Natural killer cell (primary cell): ENCODE measurements at regions not wholly inside any gene's neighbourhood (a gene's known extent, or its start where the extent isn't known, plus 50 kb on each side); places are given as distances from the start of the nearest gene placed in this dataset.

Experiments used
- ATAC-seq, 3 donors: fragments of 150-1000 bp in 2 of 3; fragments of 200-7000 bp in 1 of 3; cut with Tn5 transposase; 1 replicate in 1 of 3; 2 replicates in 2 of 3; pipeline ENCODE4 v1.10.0; 2021; ENCODE audit warnings: mild to moderate bottlenecking in 2 of 3, moderate library complexity in 2 of 3
- DNase-seq, 2 donors: peaks; one replicate each; pipeline versions ENCODE4 v3.0.0 to v3.0.0-alpha.2; 2013 to 2021; ENCODE audit warnings: mixed read lengths in 1 of 2
- H3K27ac ChIP-seq: one replicate; pipeline ENCODE4 v1.5.1; 2013; ENCODE audit warnings: mild to moderate bottlenecking, low read length
- H3K27me3 ChIP-seq: one replicate; pipeline ENCODE4 v1.6.1; 2013; ENCODE audit warnings: low read length; ENCODE audit not compliant: control insufficient read depth, insufficient read depth
- H3K36me3 ChIP-seq: one replicate; pipeline ENCODE4 v1.6.1; 2013; ENCODE audit warnings: low read length; ENCODE audit not compliant: control insufficient read depth, insufficient read depth
- H3K4me1 ChIP-seq: one replicate; pipeline ENCODE4 v1.6.1; 2013; ENCODE audit warnings: low read length; ENCODE audit not compliant: control insufficient read depth, insufficient read depth
- H3K4me3 ChIP-seq: one replicate; pipeline ENCODE4 v1.5.1; 2013; ENCODE audit warnings: low read length
- H3K9me3 ChIP-seq: one replicate; pipeline ENCODE4 v1.6.1; 2013; ENCODE audit warnings: low read length; ENCODE audit not compliant: control insufficient read depth, insufficient read depth
- H3K27ac Mint-ChIP-seq, 2 donors: one replicate each; pipeline ENCODE4 v1.8.0; 2022; ENCODE audit warnings: mild to moderate bottlenecking in 2 of 2, mixed read lengths in 2 of 2, moderate library complexity in 1 of 2
- H3K27me3 Mint-ChIP-seq, 2 donors: one replicate each; pipeline ENCODE4 v1.8.0; 2022; ENCODE audit warnings: low read depth in 2 of 2, mixed read lengths in 2 of 2
- H3K36me3 Mint-ChIP-seq: one replicate; pipeline ENCODE4 v1.8.0; 2022; ENCODE audit warnings: mixed read lengths
- H3K4me1 Mint-ChIP-seq, 2 donors: one replicate each; pipeline ENCODE4 v1.8.0; 2022; ENCODE audit warnings: mixed read lengths in 2 of 2
- H3K4me3 Mint-ChIP-seq: one replicate; pipeline ENCODE4 v1.8.0; 2022; ENCODE audit warnings: mild to moderate bottlenecking, moderate library complexity, mixed read lengths
- H3K9me3 Mint-ChIP-seq, 2 donors: one replicate each; pipeline ENCODE4 v1.8.0; 2022; ENCODE audit warnings: mixed read lengths in 2 of 2
- CTCF ChIP-seq: fragments of 200-600 bp; IDR thresholded peaks from one replicate; pipeline ENCODE4 v1.8.0; 2022; ENCODE audit warnings: antibody characterized with exemption
- WGBS: methylation state at CpG from one replicate; pipeline ENCODE4 v1.1.7; 2013; ENCODE audit warnings: missing lambda C conversion rate; ENCODE audit not compliant: insufficient coverage; 5-methylcytosine and 5-hydroxymethylcytosine counted together
- intact Hi-C: fragments of 100-400 bp; cut with micrococcal nuclease; formaldehyde crosslinking; loops from one replicate; pipeline ENCODE4 v1.14.2; 2022

- no peak overlapping the region for H3K27ac ChIP-seq
- Mint-ChIP-seq H3K9me3 (no peaks in the 10 kb centered on the region), H3K4me3 (no peak overlapping the region), H3K27me3 (no peaks in the 10 kb centered on the region), H3K4me1 (no peaks in the 10 kb centered on the region), H3K36me3 (peaks cover 30% of the 10 kb centered on the region), H3K27ac (no peak overlapping the region)
- WGBS: 94% methylated on average over 6 of the region's 8 CpGs
- no peak for DNase-seq
- intact Hi-C loops: no loop called here
- no peaks in the 10 kb centered on the region for H3K27me3 ChIP-seq
- peaks cover 76% of the 10 kb centered on the region for H3K36me3 ChIP-seq
- ATAC-seq: no peak
- no peaks in the 10 kb centered on the region for H3K4me1 ChIP-seq
- no peak for TF ChIP-seq CTCF
- no peak overlapping the region for H3K4me3 ChIP-seq
- no peaks in the 10 kb centered on the region for H3K9me3 ChIP-seq
These were observed 82.7 kb upstream of the CD302 start for GRCh38 chr2:159880729-159881128.

DNA sequence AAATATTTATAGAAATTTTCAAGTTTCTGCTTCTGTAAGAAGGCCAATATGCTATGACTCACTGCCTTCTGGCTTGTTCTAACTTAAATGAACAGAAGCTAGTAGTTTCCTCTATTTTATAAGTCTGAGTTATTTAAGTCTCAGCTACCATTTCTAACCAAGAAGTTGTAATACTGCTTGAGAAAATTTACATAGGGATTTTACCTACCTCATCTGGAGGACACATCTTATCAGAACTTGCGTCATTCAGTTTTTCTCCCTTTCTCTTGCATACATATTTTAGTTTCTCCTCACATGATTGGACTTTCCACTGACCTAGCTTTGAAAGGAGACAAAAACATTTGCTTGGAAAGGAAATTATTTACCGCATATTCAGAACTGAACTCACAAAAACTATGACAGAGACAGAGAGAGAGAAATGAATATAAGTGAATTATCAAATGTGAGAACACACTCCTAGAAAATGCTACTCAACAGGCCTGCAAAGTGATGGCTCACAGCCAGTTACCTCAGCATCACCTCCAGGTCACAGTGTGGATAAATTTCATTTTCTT, 81.1 kb upstream of the CD302 start:
- H3K27ac Mint-ChIP-seq: peak overlapping the region in 1 of 2 donors; percentile 21
- H3K4me3 Mint-ChIP-seq: no peak overlapping the region
- intact Hi-C loops: no loop called here
- H3K9me3 Mint-ChIP-seq: no peaks in the 10 kb centered on the region
- peak overlapping the region; percentile 34 for H3K27ac ChIP-seq
- H3K36me3 ChIP-seq: peaks cover 66% of the 10 kb centered on the region
- DNase-seq: no peak
- H3K27me3 Mint-ChIP-seq: no peaks in the 10 kb centered on the region
- WGBS: 50% methylated on average over 1 of the region's 2 CpGs
- no peak for TF ChIP-seq CTCF
- ATAC-seq: no peak
- peaks cover 32% of the 10 kb centered on the region for H3K36me3 Mint-ChIP-seq
- no peaks in the 10 kb centered on the region for H3K9me3 ChIP-seq
- H3K27me3 ChIP-seq: no peaks in the 10 kb centered on the region
- no peaks in the 10 kb centered on the region for H3K4me1 ChIP-seq
- H3K4me3 ChIP-seq: no peak overlapping the region
- peaks cover 0 to 4% of the 10 kb centered on the region in 2 donors for H3K4me1 Mint-ChIP-seq

DNA sequence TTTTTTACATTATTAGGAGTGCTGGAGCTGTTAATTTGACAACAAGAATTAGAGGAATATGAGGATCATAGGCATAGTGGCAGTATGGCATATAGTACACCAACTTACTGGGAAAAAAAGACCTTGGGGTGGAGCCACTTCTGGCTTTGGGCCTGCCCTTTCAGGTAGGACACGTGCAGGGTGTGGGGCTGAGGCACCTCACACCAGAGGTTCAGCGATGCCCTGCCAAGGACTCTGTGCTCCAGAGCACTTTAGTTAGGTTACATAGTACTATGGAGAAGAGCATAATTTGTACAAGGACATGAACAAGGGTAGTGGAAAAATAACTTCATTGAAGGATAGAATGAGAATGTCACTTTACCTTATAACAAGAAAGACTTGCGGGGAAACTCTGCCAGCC, 77.1 kb upstream of the CD302 start:
- intact Hi-C loops: no loop called here
- peaks cover 55% of the 10 kb centered on the region for H3K36me3 ChIP-seq

More for the DNA sequence above, 77.1 kb upstream of the CD302 start:
- H3K27me3 Mint-ChIP-seq: no peaks in the 10 kb centered on the region
- H3K36me3 Mint-ChIP-seq: peaks cover 32% of the 10 kb centered on the region
- Histone ChIP-seq H3K4me3 (no peak overlapping the region), H3K4me1 (no peaks in the 10 kb centered on the region), H3K9me3 (no peaks in the 10 kb centered on the region), H3K27me3 (no peaks in the 10 kb centered on the region), H3K27ac (no peak overlapping the region)
- WGBS: 94% methylated on average over 3 of the region's 3 CpGs
- TF ChIP-seq CTCF: no peak
- H3K4me3 Mint-ChIP-seq: no peak overlapping the region
- no peaks in the 10 kb centered on the region for H3K9me3 Mint-ChIP-seq
- H3K27ac Mint-ChIP-seq: peak overlapping the region; percentile 14 to 66
- ATAC-seq (peak in 1 of 3 donors; percentile 24), DNase-seq (no peak)
- peaks cover 0 to 4% of the 10 kb centered on the region in 2 donors for H3K4me1 Mint-ChIP-seq
